ENCODE measurements at regions not wholly inside any gene's neighbourhood (a gene's known extent, or its start where the extent isn't known, plus 50 kb on each side); places are given as distances from the start of the nearest gene placed in this dataset.

GRCh38 chr10:78817361-78817760 lies 251.4 kb upstream of the ZMIZ1 start:
- DNase-seq (ENCODE audit: low read depth): no peak

- no peak for DNase-seq (ENCODE audit: low read depth)
These were observed 251.0 kb upstream of the ZMIZ1 start for GRCh38 chr10:78817804-78818203.

- DNase-seq (ENCODE audit: low read depth): no peak
These were observed 249.3 kb upstream of the ZMIZ1 start for GRCh38 chr10:78819361-78820006.

- no peak for DNase-seq (ENCODE audit: low read depth)
These were observed 248.8 kb upstream of the ZMIZ1 start for GRCh38 chr10:78820007-78820362.

- peak; percentile 20 for DNase-seq (ENCODE audit: low read depth)
These were observed 247.7 kb upstream of the ZMIZ1 start for GRCh38 chr10:78821052-78821451.

- no peak for DNase-seq (ENCODE audit: low read depth)
These were observed 239.9 kb upstream of the ZMIZ1 start for GRCh38 chr10:78828647-78829539.

- peak; percentile 26 for DNase-seq (ENCODE audit: low read depth)
These were observed 239.2 kb upstream of the ZMIZ1 start for GRCh38 chr10:78829565-78829964.

GRCh38 chr10:78830062-78830975 lies 238.4 kb upstream of the ZMIZ1 start:
- DNase-seq (ENCODE audit: low read depth): peak; percentile 57

- no peak for DNase-seq (ENCODE audit: low read depth)
These were observed 237.8 kb upstream of the ZMIZ1 start for GRCh38 chr10:78830976-78831375.

GRCh38 chr10:78831461-78831860 lies 237.3 kb upstream of the ZMIZ1 start:
- DNase-seq (ENCODE audit: low read depth): no peak

GRCh38 chr10:78832281-78832680 lies 236.5 kb upstream of the ZMIZ1 start:
- DNase-seq (ENCODE audit: low read depth): no peak

- DNase-seq (ENCODE audit: low read depth): no peak
These were observed 230.6 kb upstream of the ZMIZ1 start for GRCh38 chr10:78838141-78838657.

- DNase-seq (ENCODE audit: low read depth): no peak
These were observed 225.3 kb upstream of the ZMIZ1 start for GRCh38 chr10:78843495-78843894.

- no peak for DNase-seq (ENCODE audit: low read depth)
These were observed 223.7 kb upstream of the ZMIZ1 start for GRCh38 chr10:78844960-78845607.

- DNase-seq (ENCODE audit: low read depth): no peak
These were observed 222.7 kb upstream of the ZMIZ1 start for GRCh38 chr10:78846071-78846470.

GRCh38 chr10:78846760-78847159 lies 222.0 kb upstream of the ZMIZ1 start:
- DNase-seq (ENCODE audit: low read depth): no peak

GRCh38 chr10:78847485-78847884 lies 221.3 kb upstream of the ZMIZ1 start:
- no peak for DNase-seq (ENCODE audit: low read depth)

- DNase-seq (ENCODE audit: low read depth): no peak
These were observed 219.7 kb upstream of the ZMIZ1 start for GRCh38 chr10:78849115-78849514.

GRCh38 chr10:78849731-78850130 lies 219.0 kb upstream of the ZMIZ1 start:
- no peak for DNase-seq (ENCODE audit: low read depth)

- DNase-seq (ENCODE audit: low read depth): no peak
These were observed 217.9 kb upstream of the ZMIZ1 start for GRCh38 chr10:78850644-78851435.

GRCh38 chr10:78851647-78852046 lies 217.1 kb upstream of the ZMIZ1 start:
- DNase-seq (ENCODE audit: low read depth): no peak
